K562 (cell line): ENCODE measurements at regions not wholly inside any gene's neighbourhood (a gene's known extent, or its start where the extent isn't known, plus 50 kb on each side); places are given as distances from the start of the nearest gene placed in this dataset.

Experiments used
- FOXJ2 ChIP-seq: fragments of 200-800 bp; sonication (Bioruptor generic); IDR thresholded peaks from 2 replicates; pipeline ENCODE4 v1.6.1; 2016; ENCODE audit warnings: missing genetic modification characterization, missing compliant biosample characterization
- MYC ChIP-seq, 2 experiments: fragments of 250-450 bp in 1 of 2; sonication (Bioruptor Pico) in 1 of 2; IDR thresholded peaks; 2 replicates each; pipeline versions ENCODE4 v1.5.1 to v1.6.1; 2012 to 2021; ENCODE audit warnings: low read depth in 2 of 2, borderline replicate concordance in 1 of 2, improper control_type of control experiment in 1 of 2, low read length in 1 of 2, mild to moderate bottlenecking in 1 of 2, moderate library complexity in 1 of 2
- NR1H2 ChIP-seq: sonication (generic); formaldehyde crosslinking; IDR thresholded peaks from 2 replicates; pipeline ENCODE4 v1.4.0; 2020; ENCODE audit warnings: mild to moderate bottlenecking, missing genetic modification reagents
- RBBP5 ChIP-seq: fragments of 200-600 bp; sonication (generic); IDR thresholded peaks from 2 replicates; pipeline ENCODE4 v1.6.1; 2012; ENCODE audit warnings: borderline replicate concordance, mild to moderate bottlenecking, low read length, control low read depth, inconsistent platforms; ENCODE audit not compliant: insufficient read depth, poor library complexity, severe bottlenecking
- TRIM28 ChIP-seq: fragments of 450-650 bp; IDR thresholded peaks from 2 replicates; pipeline ENCODE4 v1.6.1; 2017
- TF ChIP-seq, protein P1 (sequence below): fragments of 250-450 bp; sonication (Bioruptor Pico); IDR thresholded peaks from 2 replicates; pipeline ENCODE4 v1.4.0; 2020; ENCODE audit warnings: mild to moderate bottlenecking, moderate library complexity

DNA sequence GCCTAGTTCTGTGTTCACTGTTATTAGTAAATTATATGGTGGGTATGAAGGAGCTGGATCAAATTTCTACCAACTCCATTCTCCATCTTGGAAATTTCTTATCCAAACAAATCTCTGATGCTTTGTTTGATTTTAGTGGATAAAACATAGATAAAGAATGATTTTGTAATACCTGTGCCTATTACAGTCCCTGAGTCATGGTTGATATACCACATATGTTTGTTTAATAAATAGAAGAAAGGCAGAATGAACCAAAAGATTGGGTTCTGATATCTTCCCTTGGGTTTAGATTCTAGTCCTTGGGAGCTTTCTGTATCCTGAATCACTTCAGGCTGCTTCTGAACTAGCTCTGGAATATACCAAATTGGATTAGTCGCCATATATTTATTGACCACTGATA, 203.6 kb downstream of the PDCD6IP start:
- TF ChIP-seq MYC (IDR thresholded peaks at IDR 0.05; ENCODE audit: low read depth, low read length) (no peak), MYC (CRISPR knock-in tag; IDR thresholded peaks at IDR 0.05; ENCODE audit: borderline replicate concordance, low read depth) (no peak), RBBP5 (no peak), TRIM28 (no peak), FOXJ2 (tag) (no peak), NR1H2 (CRISPR knock-in tag) (no peak)
- TF ChIP-seq, protein P1, sequence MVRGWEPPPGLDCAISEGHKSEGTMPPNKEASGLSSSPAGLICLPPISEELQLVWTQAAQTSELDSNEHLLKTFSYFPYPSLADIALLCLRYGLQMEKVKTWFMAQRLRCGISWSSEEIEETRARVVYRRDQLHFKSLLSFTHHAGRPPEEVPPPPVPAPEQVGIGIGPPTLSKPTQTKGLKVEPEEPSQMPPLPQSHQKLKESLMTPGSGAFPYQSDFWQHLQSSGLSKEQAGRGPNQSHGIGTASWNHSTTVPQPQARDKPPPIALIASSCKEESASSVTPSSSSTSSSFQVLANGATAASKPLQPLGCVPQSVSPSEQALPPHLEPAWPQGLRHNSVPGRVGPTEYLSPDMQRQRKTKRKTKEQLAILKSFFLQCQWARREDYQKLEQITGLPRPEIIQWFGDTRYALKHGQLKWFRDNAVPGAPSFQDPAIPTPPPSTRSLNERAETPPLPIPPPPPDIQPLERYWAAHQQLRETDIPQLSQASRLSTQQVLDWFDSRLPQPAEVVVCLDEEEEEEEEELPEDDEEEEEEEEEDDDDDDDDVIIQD (CRISPR knock-in tag), result no peak
